Thyroid gland (tissue), 4 donors: ENCODE measurements at regions not wholly inside any gene's neighbourhood (a gene's known extent, or its start where the extent isn't known, plus 50 kb on each side); places are given as distances from the start of the nearest gene placed in this dataset.

Source experiments
- DNase-seq, 2 donors: peaks; one replicate each; pipeline ENCODE4 v3.0.0-alpha.2; 2019
- H3K27ac ChIP-seq, 3 donors: fragments of 200-600 bp; sonication (generic); 1 replicate in 2 of 3; 2 replicates in 1 of 3; pipeline ENCODE4 v1.5.1; 2016 to 2019; ENCODE audit warnings: mild to moderate bottlenecking in 1 of 3, moderate library complexity in 1 of 3
- H3K27me3 ChIP-seq: fragments of 200-600 bp; sonication (generic); one replicate; pipeline ENCODE4 v1.5.1; 2019
- H3K36me3 ChIP-seq, 2 donors: fragments of 200-600 bp; sonication (generic); one replicate each; pipeline ENCODE4 v1.5.1; 2016 to 2019
- H3K4me1 ChIP-seq, 2 donors: fragments of 200-600 bp; sonication (generic); one replicate each; pipeline ENCODE4 v1.5.1; 2017 to 2019
- H3K4me3 ChIP-seq, 3 donors: fragments of 200-600 bp; sonication (generic); replicated peaks in 1 of 3; 1 replicate in 2 of 3; 2 replicates in 1 of 3; pipeline ENCODE4 v1.5.1; 2016; ENCODE audit warnings: mild to moderate bottlenecking in 1 of 3
- H3K9me3 ChIP-seq: fragments of 200-600 bp; sonication (generic); one replicate; pipeline ENCODE4 v1.5.1; 2017
- POLR2A ChIP-seq, 2 donors: fragments of 450-650 bp; IDR thresholded peaks; one replicate each; pipeline ENCODE4 v1.6.1; 2017; ENCODE audit warnings: antibody characterized with exemption in 2 of 2, mild to moderate bottlenecking in 2 of 2, moderate library complexity in 1 of 2
- WGBS, 2 donors: methylation state at CpG; one replicate each; pipeline ENCODE4 v1.1.5; 2017; 5-methylcytosine and 5-hydroxymethylcytosine counted together
- intact Hi-C: fragments of 100-400 bp; cut with DNase I; formaldehyde crosslinking; loops from one replicate; pipeline ENCODE4 v1.15.1; 2023
- TF ChIP-seq, protein P1 (sequence below), 6 experiments: fragments of 200-600 bp in 3 of 6; fragments of 450-650 bp in 3 of 6; sonication (generic) in 3 of 6; IDR thresholded peaks; one replicate each; pipeline ENCODE4 v1.5.1; 2016 to 2019; ENCODE audit warnings: antibody characterized with exemption in 6 of 6, mild to moderate bottlenecking in 2 of 6, inconsistent platforms in 1 of 6, moderate library complexity in 1 of 6

DNA sequence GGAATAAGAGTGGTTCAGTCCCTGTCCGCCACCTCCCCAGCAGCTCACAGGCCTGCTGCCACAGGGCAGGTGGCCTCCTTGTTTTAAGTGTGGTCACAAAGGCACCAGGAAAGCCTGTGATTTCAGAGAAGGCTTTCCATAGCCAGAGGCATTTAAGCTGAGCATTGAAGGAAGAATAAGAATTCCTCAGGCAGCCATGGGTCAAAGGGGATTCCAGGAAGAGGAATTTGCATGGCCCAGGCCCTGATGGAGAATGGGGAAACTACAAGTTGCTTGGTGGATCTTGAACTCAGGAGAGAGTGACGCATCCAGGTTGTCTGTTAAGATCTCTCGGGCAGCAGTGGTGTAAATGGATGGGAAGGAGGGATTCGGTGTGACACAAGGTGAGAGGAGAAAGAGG lies 66.7 kb downstream of the KLHDC7A start:
- TF ChIP-seq, protein P1, sequence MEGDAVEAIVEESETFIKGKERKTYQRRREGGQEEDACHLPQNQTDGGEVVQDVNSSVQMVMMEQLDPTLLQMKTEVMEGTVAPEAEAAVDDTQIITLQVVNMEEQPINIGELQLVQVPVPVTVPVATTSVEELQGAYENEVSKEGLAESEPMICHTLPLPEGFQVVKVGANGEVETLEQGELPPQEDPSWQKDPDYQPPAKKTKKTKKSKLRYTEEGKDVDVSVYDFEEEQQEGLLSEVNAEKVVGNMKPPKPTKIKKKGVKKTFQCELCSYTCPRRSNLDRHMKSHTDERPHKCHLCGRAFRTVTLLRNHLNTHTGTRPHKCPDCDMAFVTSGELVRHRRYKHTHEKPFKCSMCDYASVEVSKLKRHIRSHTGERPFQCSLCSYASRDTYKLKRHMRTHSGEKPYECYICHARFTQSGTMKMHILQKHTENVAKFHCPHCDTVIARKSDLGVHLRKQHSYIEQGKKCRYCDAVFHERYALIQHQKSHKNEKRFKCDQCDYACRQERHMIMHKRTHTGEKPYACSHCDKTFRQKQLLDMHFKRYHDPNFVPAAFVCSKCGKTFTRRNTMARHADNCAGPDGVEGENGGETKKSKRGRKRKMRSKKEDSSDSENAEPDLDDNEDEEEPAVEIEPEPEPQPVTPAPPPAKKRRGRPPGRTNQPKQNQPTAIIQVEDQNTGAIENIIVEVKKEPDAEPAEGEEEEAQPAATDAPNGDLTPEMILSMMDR (IDR thresholded peaks at IDR 0.05), result no peak
- no peak for TF ChIP-seq POLR2A (IDR thresholded peaks at IDR 0.05)
- no peaks in the 10 kb centered on the region for H3K27me3 ChIP-seq
- H3K27ac ChIP-seq, result no peak overlapping the region
- no peaks in the 10 kb centered on the region for H3K36me3 ChIP-seq
- H3K4me3 ChIP-seq, result no peak overlapping the region
- WGBS, 2 donors, result 68 to 81% methylated on average over 3 to 4 of the region's 4 CpGs
- no peak for DNase-seq
- H3K9me3 ChIP-seq, result no peaks in the 10 kb centered on the region
- H3K4me1 ChIP-seq, result no peaks in the 10 kb centered on the region
- intact Hi-C loops, result no loop called here

DNA sequence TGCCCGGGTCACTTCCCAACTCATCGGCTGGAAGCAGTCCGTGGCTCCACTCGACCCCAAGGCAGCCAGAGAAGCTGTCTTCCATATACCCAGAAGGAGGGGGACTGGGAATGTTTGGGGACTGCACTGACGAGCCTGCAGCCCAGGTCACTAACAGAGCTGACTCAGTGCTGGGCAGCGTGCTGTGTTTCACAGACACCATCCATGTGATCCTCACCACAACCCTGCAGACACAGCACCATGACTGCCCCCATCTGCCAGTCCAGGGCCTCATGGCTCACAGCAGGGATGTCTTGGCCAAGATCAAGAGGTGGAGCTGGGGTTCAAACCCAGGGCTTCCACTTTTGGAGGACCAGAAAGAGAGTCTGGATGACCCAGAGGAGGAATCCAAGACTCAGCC lies 67.9 kb downstream of the KLHDC7A start:
- Histone ChIP-seq H3K27ac (no peak overlapping the region), H3K4me1 (no peaks in the 10 kb centered on the region), H3K4me3 (no peak overlapping the region), H3K27me3 (no peaks in the 10 kb centered on the region), H3K9me3 (no peaks in the 10 kb centered on the region), H3K36me3 (no peaks in the 10 kb centered on the region)
- DNase-seq, result no peak
- 45 to 68% methylated on average over 4 of the region's 6 CpGs for WGBS, 2 donors
- intact Hi-C loops, result no loop called here
- TF ChIP-seq, protein P1 (IDR thresholded peaks at IDR 0.05), result no peak
- no peak for TF ChIP-seq POLR2A (IDR thresholded peaks at IDR 0.05)

DNA sequence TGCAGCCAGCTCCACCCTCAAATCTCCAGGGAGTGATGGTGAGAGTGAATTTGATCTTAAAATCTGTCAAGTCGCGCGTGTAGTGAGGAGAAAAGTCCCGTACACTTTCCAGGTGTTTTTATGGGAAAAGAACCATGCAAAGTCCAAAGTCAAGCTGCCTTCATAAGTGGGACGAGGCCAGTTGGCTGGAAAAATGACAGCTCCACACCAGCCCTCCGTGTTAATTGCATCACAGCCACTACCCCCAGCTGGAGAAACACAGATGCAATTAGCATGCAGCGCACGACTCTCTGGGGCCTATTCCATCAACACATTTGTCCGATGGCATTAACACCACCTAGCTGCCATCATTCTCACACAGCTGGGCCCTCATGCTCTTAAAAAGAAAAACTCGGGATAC lies 68.4 kb downstream of the KLHDC7A start:
- H3K4me3 ChIP-seq, result no peak overlapping the region
- DNase-seq, result no peak
- intact Hi-C loops, result no loop called here
- H3K27ac ChIP-seq, result no peak overlapping the region
- TF ChIP-seq POLR2A (IDR thresholded peaks at IDR 0.05), result no peak
- TF ChIP-seq, protein P1 (IDR thresholded peaks at IDR 0.05), result no peak
- no peaks in the 10 kb centered on the region for H3K27me3 ChIP-seq
- no peaks in the 10 kb centered on the region for H3K9me3 ChIP-seq
- no peaks in the 10 kb centered on the region for H3K4me1 ChIP-seq
- WGBS, 2 donors, result 69 to 74% methylated on average over 10 of the region's 10 CpGs
- no peaks in the 10 kb centered on the region for H3K36me3 ChIP-seq

DNA sequence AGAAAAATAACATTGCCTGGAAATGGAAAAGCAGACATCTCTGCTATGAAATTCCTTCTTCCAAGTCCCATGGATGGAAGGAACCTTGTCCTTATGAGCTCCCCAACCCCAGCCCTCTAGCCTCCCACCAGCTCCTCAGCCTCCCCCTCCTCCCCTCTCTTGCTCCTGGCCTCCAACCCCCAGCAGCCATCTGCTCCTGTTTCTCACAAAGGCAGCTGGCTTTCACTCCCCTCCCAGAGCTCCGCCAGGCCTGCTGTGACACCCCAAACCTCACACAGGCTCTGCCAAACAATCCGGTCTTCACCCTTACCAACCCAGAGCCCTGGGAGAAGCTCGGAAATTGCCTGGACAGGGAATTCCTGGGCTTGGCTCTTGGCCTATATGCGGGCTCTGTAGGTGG lies 69.2 kb downstream of the KLHDC7A start:
- no peak overlapping the region for H3K4me3 ChIP-seq

DNA sequence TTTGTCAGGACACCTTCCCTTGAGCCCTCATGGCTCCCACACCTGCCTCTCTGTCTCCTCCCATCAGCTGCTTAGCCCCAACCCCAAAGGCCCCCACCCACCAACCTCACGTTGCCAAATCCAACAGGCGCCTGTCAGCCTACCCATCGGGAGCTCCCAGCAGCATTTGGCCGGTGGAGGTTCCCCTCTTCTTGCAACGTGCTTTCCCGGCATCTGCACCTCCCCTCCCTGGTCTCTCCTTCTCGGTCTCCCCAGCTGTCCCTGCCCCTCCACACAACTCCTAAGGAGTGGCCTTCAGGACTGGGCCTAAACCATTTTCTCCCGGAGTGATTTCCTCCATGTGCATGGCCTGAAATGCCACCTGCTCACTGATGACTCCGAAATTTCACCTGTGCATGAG lies 71.9 kb downstream of the KLHDC7A start:
- H3K27me3 ChIP-seq, result peaks cover 4% of the 10 kb centered on the region
- H3K4me1 ChIP-seq, result no peaks in the 10 kb centered on the region
- H3K27ac ChIP-seq, result no peak overlapping the region
- intact Hi-C loops, result no loop called here
- no peaks in the 10 kb centered on the region for H3K36me3 ChIP-seq
- WGBS, 2 donors, result 70 to 74% methylated on average over 9 of the region's 9 CpGs
- H3K4me3 ChIP-seq, result no peak overlapping the region
- no peak for TF ChIP-seq POLR2A (IDR thresholded peaks at IDR 0.05)
- TF ChIP-seq, protein P1 (IDR thresholded peaks at IDR 0.05), result no peak
- H3K9me3 ChIP-seq, result no peaks in the 10 kb centered on the region
- DNase-seq, result no peak

More for the DNA sequence above, 69.2 kb downstream of the KLHDC7A start:
- TF ChIP-seq POLR2A (IDR thresholded peaks at IDR 0.05), result no peak
- TF ChIP-seq, protein P1 (IDR thresholded peaks at IDR 0.05), result no peak
- 92 to 100% methylated on average over 1 to 4 of the region's 4 CpGs for WGBS, 2 donors
- H3K36me3 ChIP-seq, result no peaks in the 10 kb centered on the region
- no peak for DNase-seq
- intact Hi-C loops, result no loop called here
- no peaks in the 10 kb centered on the region for H3K9me3 ChIP-seq
- H3K27me3 ChIP-seq, result no peaks in the 10 kb centered on the region
- no peak overlapping the region for H3K27ac ChIP-seq
- no peaks in the 10 kb centered on the region for H3K4me1 ChIP-seq
